SH-SY5Y (cell line): ENCODE measurements at regions not wholly inside any gene's neighbourhood (a gene's known extent, or its start where the extent isn't known, plus 50 kb on each side); places are given as distances from the start of the nearest gene placed in this dataset.

Experiments
- GATA2 ChIP-seq: IDR thresholded peaks from 2 replicates; pipeline ENCODE4 v1.6.1; 2011; ENCODE audit warnings: mild to moderate bottlenecking, low read depth, low read length
- GATA3 ChIP-seq: IDR thresholded peaks from 2 replicates; pipeline ENCODE4 v1.6.1; 2011; ENCODE audit warnings: low read depth, mild to moderate bottlenecking, low read length, moderate library complexity

DNA sequence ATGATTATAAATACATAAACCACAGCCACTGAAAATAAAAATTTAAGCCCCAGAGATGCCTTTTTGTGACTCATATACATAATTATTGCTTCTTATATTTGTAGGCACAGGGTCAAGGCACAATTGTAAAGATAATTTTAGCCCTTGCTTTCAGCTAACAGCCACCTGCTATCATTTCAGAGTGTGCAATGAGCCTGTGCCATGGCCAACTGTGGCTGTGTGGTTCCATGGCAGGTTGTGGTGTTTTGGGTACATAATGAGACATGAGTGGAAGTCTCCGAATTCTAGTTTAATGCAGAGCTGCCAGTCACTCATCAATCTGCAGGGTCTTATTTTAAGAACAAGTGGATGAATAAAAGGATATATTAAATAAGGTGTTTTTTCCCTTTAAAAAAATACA, 346.9 kb upstream of the SNX7 start:
- TF ChIP-seq GATA2 (no peak), GATA3 (no peak)
